ENCODE measurements at regions not wholly inside any gene's neighbourhood (a gene's known extent, or its start where the extent isn't known, plus 50 kb on each side); places are given as distances from the start of the nearest gene placed in this dataset.

DNA sequence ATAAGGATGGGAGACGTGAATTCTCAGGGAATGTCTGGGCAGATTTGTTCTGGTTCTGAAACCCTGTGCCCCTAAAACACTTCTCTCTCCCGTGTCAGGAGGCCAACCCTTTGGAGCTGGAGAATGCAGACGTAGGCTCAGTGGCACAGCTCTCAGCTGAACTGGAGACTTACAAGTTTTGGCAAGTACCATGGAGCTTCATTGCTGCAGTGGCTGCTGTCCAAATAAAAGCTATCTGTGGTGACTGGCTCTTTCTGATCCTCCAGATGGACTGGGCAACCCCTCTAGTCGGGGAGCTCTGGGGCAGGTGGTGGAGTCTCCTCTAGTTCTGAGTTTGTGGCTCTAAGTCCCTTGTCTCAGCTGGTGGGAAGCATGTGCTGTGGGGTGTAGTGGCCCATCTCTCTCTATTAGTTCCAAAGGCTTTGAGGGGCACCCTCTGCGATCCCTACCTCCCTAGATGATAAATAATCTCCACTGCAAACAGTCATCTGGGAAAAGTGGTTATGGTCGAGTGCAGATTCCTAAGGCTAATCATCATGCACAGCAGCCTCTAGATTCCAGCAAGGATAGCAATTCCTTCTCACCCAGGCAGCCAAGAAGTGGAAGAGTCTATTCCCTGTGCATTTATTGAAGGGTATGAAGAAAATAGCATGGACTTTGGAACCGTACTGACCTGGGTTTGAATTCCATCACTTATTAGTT is 204.2 kb upstream of the KLF4 start:
- no peak for DNase-seq

- no peak for DNase-seq
Observed at GRCh38 chr9:107691664-107692063, 202.1 kb upstream of the KLF4 start.

DNA sequence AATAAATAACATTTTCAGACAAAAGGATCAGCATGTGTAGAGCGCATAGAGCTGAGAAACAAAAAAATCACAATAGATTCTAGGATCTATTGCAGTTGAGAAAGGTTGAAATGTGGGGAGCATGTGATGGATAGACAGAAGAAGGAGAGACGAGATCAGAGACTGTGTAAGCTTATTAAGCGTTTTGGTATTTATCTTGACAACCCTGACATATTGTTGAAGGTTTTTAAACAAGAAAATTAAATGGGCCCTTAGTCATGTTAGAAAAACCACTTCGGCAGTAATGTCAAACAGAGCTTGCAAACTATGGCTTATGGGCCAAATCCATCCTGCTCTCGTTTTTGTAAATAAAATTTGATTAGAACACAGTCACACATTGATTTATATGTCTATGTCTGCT is 200.5 kb upstream of the KLF4 start:
- no peak for DNase-seq

GRCh38 chr9:107688728-107689127 is 199.2 kb upstream of the KLF4 start:
- DNase-seq, result no peak

DNA sequence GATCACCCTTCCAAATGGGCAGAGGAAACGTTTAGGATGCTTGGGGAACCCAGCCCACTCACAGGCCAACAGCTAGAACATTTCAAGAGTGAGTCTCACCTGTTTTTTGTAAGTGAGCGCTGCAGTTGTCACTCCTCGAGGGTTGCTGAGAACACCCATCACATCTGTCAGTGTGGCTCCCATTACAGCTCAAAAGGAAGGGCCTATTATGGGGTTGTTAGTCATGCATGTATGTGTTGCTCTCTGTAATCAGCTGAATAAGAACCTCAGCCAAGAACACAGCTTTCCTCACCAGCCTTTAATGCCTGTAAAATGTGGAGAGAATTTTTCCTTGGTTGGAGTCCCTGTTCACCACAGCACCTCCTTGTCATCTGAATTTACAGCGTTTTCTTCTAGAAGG is 196.3 kb upstream of the KLF4 start:
- DNase-seq, result no peak

GRCh38 chr9:107685376-107685775 is 195.8 kb upstream of the KLF4 start:
- no peak for DNase-seq

DNA sequence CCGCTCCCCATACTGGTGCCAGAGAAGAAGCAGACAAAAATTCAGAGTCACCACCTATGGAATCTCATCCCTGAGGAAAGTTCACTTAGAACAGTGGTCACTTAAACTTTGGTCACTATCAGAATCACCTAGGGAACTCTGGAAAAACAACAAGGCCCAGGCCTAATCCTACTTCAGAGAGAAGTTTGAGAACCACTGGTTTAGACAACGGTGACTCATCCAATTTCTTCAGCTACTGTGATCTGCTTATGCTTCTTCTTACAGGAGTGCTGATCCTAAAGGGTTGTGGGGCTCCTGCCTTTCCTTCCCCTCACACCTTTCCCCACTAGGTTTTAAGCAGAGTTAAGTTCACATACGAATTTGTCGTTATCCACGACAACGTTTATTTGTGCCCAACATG is 194.7 kb upstream of the KLF4 start:
- no peak for DNase-seq

- DNase-seq, result no peak
Observed at GRCh38 chr9:107683566-107683965, 194.0 kb upstream of the KLF4 start.

DNA sequence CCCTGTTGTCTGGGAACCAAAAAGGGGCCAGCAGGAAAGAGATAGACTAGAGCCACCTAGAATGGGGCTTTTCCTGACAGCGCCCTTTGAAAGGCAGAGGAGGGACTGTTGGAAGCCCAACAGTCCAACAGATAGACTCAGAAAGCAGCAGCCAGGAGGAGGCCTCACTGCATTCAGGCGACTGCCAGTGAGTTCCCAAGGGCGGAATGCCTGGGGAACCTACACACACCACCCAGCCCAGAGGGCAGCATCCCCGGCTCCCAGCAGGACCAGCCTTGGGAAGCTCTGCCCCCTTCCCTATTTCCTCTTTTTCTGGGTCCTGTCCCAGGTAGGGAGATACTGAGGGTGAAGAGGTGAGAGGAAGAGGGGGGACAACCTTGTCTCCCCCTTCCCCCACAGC is 192.4 kb upstream of the KLF4 start:
- no peak for DNase-seq

DNA sequence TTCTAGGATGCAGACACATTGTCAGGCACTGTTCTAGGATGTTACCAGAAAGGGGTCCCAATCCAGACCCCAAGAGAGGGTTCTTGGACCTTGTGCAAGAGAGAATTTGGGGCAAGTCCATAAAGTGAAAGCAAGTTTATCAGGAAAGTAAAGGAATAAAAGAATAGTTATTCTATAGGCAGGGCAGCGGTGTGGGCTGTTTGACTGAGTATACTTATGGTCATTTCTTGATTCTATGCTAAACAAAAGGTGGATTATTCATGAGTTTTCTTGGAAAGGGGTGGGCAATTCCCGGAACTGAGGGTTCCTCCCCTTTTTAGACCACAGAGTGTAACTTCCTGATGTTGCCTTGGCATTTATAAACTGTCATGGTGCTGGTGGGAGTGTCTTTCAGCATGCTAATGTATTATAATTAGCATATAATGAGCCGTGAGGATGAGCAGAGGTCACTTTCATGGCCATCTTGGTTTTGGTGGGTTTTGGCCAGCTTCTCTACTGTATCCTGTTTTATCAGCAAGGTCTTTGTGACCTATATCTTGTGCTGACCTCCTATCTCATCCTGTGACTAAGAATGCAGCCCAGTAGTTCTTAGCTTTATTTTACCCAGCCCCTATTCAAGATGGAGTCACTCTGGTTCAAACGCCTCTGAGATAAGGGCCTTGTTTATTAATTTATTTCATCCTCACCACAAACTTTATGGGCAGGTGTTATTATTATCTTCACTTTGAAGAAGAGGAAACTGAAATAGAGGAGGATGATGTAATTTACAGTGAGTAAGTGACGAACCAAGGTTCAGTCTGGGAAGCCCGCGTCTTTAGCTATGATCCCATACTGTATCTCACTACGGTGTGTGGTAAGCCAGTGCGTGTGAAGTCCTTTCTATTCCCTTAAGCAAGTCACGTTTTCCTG is 186.0 kb upstream of the KLF4 start:
- peak; percentile 34 for DNase-seq

DNA sequence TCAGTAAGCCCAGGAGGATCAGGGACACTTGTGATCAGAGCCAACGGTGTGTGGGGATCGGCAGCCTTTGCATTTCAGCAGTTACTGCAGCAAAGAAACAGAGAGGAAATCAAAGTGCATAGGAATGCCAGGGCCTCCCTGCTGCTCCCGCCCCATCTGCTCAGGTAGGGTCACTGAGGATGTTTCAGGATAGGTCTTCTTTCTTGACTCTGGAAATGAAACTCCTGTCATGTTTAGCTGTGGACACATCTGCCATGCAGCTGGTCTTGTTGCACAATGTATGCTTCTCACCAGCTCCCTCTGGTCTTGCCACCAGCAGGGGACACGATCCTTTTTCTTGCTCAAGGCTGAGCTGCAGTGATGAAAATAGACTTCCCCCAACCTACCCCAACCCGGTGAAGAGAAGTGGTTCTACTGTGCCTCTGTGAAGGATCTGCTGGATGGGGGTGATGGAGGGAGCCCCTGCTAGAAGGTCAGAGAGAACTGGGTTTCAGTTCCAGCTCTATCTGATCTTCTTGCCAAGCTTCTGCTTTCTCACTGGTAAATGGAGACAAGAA is 185.2 kb upstream of the KLF4 start:
- peak; percentile 19 for DNase-seq

DNA sequence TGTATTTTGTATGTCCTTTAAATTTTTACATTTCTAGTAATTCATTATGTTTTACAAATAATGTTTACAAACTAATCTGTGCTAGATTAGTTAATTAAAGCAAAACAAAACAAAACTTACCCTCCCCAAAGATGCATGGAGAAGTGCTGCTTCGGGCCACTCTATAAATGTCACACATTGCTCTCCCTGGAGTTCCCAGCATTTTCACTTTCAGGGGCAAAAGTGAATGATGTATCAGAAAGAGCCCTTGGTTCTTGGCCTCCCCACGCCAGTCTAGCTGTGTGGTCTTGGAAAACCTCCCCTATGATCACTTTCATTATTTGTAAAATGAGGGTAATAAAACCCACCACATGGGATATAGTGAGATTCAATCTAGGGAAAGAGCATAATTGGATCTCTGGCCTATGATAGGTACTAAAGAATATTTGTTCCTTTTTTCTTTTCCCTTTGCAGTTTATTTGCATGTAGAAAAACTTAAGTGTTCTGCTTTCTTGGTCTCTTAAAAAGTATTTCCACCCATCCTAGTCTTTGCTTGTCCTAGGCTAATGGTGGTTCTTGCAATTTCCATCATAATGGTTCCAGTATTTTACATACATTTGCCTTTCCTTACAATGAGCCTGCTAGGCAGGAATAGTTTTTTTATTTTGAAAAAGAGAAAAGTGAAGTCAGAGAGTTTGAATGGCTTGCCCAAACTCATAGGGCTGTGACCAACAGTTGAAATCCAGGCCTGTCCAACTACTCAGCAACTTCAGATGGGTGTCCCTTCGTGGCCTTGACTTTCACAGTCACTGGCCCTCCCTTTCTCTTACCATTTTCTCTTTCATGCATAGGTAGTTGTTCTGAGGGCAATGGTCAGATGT is 184.5 kb upstream of the KLF4 start:
- no peak for DNase-seq

DNA sequence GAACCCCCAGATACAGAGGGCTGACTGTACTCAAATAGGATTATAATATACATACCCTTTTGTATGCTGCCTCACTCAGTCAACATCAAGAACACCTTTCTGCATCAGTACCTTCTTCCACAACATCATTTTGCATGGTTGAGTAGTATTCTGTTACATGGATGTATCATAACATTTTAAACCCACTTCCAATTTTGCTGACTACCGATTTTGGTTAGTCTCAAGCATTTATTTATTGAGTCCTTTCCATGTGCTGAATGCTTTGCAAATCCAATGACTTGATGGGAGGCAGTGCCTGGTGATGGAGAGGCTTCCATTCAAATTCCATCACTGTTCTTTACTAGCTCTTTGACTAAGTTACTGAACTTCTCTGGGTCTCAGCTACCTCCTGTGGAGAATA is 182.0 kb upstream of the KLF4 start:
- no peak for DNase-seq

GRCh38 chr9:107669422-107669821 is 179.9 kb upstream of the KLF4 start:
- DNase-seq, result no peak

GRCh38 chr9:107667231-107668070 is 177.9 kb upstream of the KLF4 start:
- no peak for DNase-seq

DNA sequence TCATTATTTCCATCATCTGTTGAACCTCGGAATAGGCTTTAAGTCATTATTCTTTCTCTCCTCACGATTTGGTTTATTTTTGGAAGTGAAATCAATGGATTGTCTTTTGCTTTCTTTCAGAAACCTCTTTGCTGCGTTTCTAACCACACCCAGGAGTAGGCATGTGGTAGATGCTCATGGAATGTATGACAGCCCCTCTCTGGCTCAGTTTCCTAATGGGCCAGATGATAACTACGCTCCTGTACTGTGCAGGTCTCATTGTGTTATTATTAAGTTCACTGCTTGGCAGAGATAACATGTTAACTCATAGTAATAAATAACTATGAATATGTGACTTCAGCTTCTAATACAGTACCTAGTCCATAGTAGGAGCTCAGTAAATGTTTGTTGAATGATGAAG is 175.5 kb upstream of the KLF4 start:
- DNase-seq, result no peak

DNA sequence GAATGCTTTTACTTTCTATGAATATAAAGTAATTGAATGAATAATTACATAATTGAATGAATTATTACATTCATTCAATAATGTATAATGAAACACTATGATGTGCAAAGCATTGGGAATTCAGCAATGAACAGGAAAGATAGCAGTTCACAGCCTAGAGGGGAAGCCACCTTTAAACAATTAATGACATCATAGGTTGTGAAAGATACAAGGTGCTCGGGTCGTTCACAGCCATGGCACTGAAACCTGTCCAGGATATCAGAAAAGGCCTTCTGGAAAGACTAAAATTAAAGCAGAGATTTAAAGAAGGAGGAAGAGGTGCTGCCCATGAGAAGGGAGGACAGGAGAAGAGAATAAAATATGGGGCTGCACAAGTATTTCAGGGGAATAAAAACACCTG is 171.4 kb upstream of the KLF4 start:
- no peak for DNase-seq

GRCh38 chr9:107653263-107653821 is 163.8 kb upstream of the KLF4 start:
- no peak for DNase-seq

- no peak for DNase-seq
Observed at GRCh38 chr9:107650995-107651394, 161.4 kb upstream of the KLF4 start.

GRCh38 chr9:107650321-107650720 is 160.8 kb upstream of the KLF4 start:
- no peak for DNase-seq

DNA sequence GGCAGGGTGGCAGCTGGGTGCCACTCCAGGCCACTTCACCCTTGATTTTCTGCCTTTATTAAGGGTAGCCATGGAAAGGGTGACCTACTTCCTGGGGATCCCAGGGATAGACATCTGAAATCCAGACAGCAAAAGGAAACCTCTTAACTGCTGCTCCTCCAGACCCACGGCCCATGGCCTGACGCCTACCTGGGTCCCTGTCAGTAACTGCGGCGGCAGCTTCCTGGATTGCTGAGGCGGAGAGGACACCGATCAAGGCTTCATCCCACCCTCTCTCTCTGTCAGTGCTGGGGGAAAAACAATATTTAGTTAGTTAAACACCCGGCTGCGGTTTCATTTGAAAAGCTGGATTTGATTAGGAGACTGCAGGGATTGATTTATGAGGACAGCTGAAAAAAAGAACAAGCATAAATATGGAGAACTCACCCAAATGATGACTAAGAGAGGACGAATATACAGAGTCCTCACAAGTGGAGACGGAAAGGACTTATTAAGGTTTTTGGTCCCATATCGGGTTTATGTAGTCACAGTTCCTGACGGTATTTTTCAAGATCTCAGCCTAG is 158.7 kb upstream of the KLF4 start:
- no peak for DNase-seq

All from CD4-positive, alpha-beta T cell treated with Interleukin-21 for 1 hour (primary cell).